Peyer's patch (tissue), 4 donors: ENCODE measurements at regions not wholly inside any gene's neighbourhood (a gene's known extent, or its start where the extent isn't known, plus 50 kb on each side); places are given as distances from the start of the nearest gene placed in this dataset.

ENCODE experiments used
- DNase-seq, 3 donors: peaks; one replicate each; pipeline ENCODE4 v3.0.0-alpha.2; 2017 to 2019
- H3K27ac ChIP-seq, 4 donors: fragments of 200-600 bp; sonication (generic); one replicate each; pipeline ENCODE4 v1.5.1; 2016 to 2019
- H3K27me3 ChIP-seq, 2 donors: fragments of 200-600 bp; sonication (generic); one replicate each; pipeline ENCODE4 v1.5.1; 2019
- H3K36me3 ChIP-seq, 3 donors: fragments of 200-600 bp; sonication (generic); one replicate each; pipeline ENCODE4 v1.5.1; 2016 to 2019
- H3K4me1 ChIP-seq, 4 donors: fragments of 200-600 bp; sonication (generic); one replicate each; pipeline ENCODE4 v1.5.1; 2016 to 2019
- H3K4me3 ChIP-seq, 4 donors: fragments of 200-600 bp; sonication (generic); 1 replicate in 3 of 4; 2 replicates in 1 of 4; pipeline ENCODE4 v1.5.1; 2016 to 2019; ENCODE audit warnings: mild to moderate bottlenecking in 1 of 4
- H3K9me3 ChIP-seq, 4 donors: fragments of 200-600 bp; sonication (generic); one replicate each; pipeline ENCODE4 v1.5.1; 2016 to 2019; ENCODE audit warnings: mild to moderate bottlenecking in 1 of 4
- CTCF ChIP-seq, 6 experiments: fragments of 450-650 bp in 4 of 6; fragments of 200-600 bp in 2 of 6; sonication (generic) in 1 of 6; IDR thresholded peaks; one replicate each; pipeline ENCODE4 v1.5.1; 2017 to 2019; ENCODE audit warnings: antibody characterized with exemption in 6 of 6, mild to moderate bottlenecking in 3 of 6, moderate library complexity in 1 of 6
- POLR2A ChIP-seq, 2 donors: fragments of 450-650 bp; IDR thresholded peaks; one replicate each; pipeline ENCODE4 v1.5.1; 2017; ENCODE audit warnings: antibody characterized with exemption in 2 of 2, mild to moderate bottlenecking in 2 of 2, moderate library complexity in 2 of 2

DNA sequence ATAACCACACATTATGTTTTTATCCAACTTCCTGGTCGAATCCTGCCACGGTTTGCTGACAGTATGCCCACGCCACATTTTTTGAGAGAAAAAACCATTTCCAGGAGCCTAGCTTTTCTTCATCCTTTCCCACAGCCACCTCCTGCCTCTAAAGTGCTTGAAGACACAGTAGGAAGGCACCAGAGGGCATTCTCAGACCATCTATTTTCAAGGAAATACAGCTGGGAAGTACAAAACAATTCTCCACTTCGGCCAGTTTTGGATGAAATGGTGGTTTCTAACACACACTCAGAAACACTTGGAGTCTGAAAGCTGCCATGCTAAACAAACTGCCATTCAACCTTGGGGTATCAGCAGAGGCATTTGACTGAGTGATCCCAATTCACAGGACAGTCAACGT is 86.3 kb upstream of the RPS23 start:
- H3K9me3 ChIP-seq, result no peaks in the 10 kb centered on the region
- no peak overlapping the region for H3K4me3 ChIP-seq
- peak in 3 of 6 experiments; percentile 46 to 61 (median 61) for TF ChIP-seq CTCF (IDR thresholded peaks at IDR 0.05)
- TF ChIP-seq POLR2A (IDR thresholded peaks at IDR 0.05), result no peak
- no peaks in the 10 kb centered on the region for H3K4me1 ChIP-seq
- H3K27me3 ChIP-seq, result no peaks in the 10 kb centered on the region
- no peak overlapping the region for H3K27ac ChIP-seq
- H3K36me3 ChIP-seq, result no peaks in the 10 kb centered on the region
- DNase-seq, result no peak

DNA sequence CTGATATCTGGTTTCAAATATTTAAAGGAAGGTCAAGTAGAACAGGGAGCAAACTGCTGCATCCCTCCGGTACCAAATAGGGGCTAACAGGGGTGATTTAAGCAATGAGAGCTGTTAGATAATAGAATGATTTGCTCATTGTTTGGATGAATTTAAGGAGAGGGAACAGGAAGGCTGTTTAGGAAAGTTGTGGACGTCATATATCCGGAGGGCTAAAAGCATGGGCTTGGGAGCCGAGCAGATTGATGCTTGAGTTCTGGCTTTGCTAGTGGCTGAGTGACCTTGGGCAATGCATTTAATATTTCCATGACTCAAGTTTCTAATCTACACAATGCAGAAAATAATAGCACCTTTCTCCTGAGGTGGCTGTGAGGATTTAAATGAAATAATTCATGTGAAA is 85.4 kb upstream of the RPS23 start:
- DNase-seq, result no peak
- no peaks in the 10 kb centered on the region for H3K9me3 ChIP-seq
- H3K36me3 ChIP-seq, result no peaks in the 10 kb centered on the region
- no peak overlapping the region for H3K27ac ChIP-seq
- H3K4me1 ChIP-seq, result no peaks in the 10 kb centered on the region
- H3K27me3 ChIP-seq, result no peaks in the 10 kb centered on the region
- no peak for TF ChIP-seq CTCF (IDR thresholded peaks at IDR 0.05)
- no peak overlapping the region for H3K4me3 ChIP-seq

DNA sequence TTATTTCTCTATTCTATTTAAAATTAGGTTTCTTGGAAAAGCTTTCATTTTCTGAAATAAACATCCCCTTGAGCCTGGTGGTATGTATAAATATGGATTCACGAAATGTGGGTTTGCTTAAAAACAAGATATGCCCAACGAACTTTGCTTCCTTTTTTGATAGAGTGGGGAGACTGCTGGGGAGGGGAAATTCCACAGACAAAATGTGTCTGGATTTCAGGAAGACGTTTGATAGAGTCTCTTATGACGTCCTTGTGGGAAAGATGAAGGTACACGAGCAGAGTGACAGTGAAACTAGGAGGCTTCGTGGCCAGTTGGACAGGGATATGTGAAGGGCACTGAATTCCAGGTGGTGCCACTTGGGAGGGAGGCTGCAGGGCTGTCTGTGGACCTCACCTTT is 84.5 kb upstream of the RPS23 start:
- H3K9me3 ChIP-seq, result no peaks in the 10 kb centered on the region
- TF ChIP-seq POLR2A (IDR thresholded peaks at IDR 0.05), result no peak
- no peak for TF ChIP-seq CTCF (IDR thresholded peaks at IDR 0.05)

GRCh38 chr5:82360022-82360421 is 81.9 kb upstream of the RPS23 start:
- no peak for TF ChIP-seq CTCF (IDR thresholded peaks at IDR 0.05)
- no peak for TF ChIP-seq POLR2A (IDR thresholded peaks at IDR 0.05)
- H3K9me3 ChIP-seq, result no peaks in the 10 kb centered on the region
- no peak overlapping the region for H3K27ac ChIP-seq
- H3K36me3 ChIP-seq, result no peaks in the 10 kb centered on the region
- H3K4me1 ChIP-seq, result peaks cover 0 to 18% (median 2%) of the 10 kb centered on the region in 4 donors
- no peak overlapping the region for H3K4me3 ChIP-seq
- DNase-seq, result no peak
- no peaks in the 10 kb centered on the region for H3K27me3 ChIP-seq

More for the DNA sequence above, 84.5 kb upstream of the RPS23 start:
- no peak for DNase-seq
- Histone ChIP-seq H3K27ac (no peak overlapping the region), H3K4me3 (no peak overlapping the region), H3K4me1 (peaks cover 0 to 7% (median 1%) of the 10 kb centered on the region in 4 donors), H3K27me3 (no peaks in the 10 kb centered on the region), H3K36me3 (no peaks in the 10 kb centered on the region)

DNA sequence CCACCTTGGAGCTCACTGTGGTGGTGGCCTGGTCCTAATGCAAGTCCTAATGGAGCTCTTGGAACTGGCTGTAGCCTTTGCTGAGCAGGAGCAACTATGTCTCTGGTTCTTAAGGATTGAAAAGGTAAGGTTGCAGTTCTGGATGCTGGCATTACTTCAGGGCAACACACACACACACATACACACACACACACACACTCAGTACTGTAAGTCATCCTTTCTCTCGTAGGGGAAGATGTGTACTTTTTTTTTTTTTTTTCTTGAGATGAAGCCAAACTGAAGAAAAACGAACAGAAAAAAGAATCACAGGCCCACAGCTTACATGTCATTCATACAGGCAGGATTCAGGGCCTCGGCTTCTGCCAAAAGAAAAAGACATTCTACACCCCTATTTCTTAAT is 81.1 kb upstream of the RPS23 start:
- peaks cover 0 to 18% (median 2%) of the 10 kb centered on the region in 4 donors for H3K4me1 ChIP-seq
- H3K27ac ChIP-seq, result no peak overlapping the region
- TF ChIP-seq CTCF (IDR thresholded peaks at IDR 0.05), result no peak
- no peak for TF ChIP-seq POLR2A (IDR thresholded peaks at IDR 0.05)
- no peak for DNase-seq
- H3K4me3 ChIP-seq, result no peak overlapping the region
- no peaks in the 10 kb centered on the region for H3K36me3 ChIP-seq
- H3K9me3 ChIP-seq, result no peaks in the 10 kb centered on the region
- H3K27me3 ChIP-seq, result no peaks in the 10 kb centered on the region

DNA sequence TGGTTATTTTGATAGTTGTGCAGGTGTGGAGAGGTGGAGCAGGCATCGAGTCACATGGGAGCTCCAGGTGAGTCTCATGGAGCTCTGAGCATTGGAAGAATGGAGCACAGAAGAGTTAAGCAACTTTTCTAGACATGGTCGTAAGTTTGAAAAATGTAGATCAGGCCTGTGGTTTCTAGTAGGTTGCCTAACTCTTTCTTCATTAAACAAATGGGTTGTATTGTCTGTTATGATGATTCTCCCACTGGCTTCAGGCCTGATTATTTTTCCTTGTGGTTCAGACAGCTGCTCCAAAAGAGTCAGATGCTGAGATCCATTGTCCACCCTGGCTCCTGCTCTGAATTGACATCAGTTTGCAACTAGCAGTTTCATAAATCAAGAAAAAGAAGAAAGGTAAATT is 80.3 kb upstream of the RPS23 start:
- DNase-seq, result no peak

More for the DNA sequence above, 80.3 kb upstream of the RPS23 start:
- Histone ChIP-seq H3K36me3 (no peaks in the 10 kb centered on the region), H3K4me3 (no peak overlapping the region), H3K27ac (no peak overlapping the region), H3K27me3 (no peaks in the 10 kb centered on the region), H3K4me1 (peaks cover 0 to 18% (median 2%) of the 10 kb centered on the region in 4 donors), H3K9me3 (no peaks in the 10 kb centered on the region)
- TF ChIP-seq POLR2A (IDR thresholded peaks at IDR 0.05) (no peak), CTCF (IDR thresholded peaks at IDR 0.05) (no peak)
